ENCODE measurements at regions not wholly inside any gene's neighbourhood (a gene's known extent, or its start where the extent isn't known, plus 50 kb on each side); places are given as distances from the start of the nearest gene placed in this dataset.

DNA sequence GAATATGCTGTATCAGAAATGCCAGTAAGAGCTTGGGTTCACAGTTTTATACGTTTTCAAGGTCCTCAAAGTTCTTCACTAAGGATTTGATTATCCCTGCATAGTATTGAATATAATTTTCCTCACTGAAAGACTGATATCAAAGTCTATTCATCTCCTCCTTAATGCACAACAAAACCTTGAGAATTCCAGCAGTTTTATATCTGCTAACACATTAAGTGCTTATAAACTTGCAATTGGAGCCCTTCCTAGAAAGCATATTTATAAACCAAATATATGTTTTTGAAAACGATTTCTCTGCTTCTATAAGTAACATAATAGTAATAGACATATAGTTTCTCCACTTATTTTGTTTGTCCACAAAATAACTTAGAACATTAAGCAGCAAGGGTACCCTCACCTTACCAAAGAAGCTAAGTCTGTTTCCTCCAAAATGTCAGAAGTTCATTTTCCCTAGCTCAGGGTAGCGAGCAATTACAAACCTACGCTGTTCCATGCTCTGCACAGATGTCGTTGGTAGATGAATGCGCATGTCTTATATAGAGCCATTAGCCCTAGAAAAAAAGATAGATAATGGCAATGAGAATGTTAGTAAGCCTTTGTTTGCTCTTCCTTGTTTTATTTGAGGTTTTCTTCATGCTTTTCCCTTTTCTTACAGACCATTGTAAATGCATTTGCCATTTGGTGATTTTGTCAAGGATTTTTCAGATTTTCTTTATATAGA, 213.2 kb downstream of the RBM43 start:
- no peak overlapping the region for H3K27ac Mint-ChIP-seq
- H3K4me3 Mint-ChIP-seq = no peak overlapping the region
- DNase-seq (ENCODE audit: low spot score in 2 of 2) (no peak), ATAC-seq (ENCODE audit: low read depth) (no peak)
- no peaks in the 10 kb centered on the region for H3K36me3 Mint-ChIP-seq
- H3K27me3 Mint-ChIP-seq = peaks cover 3% of the 10 kb centered on the region
- no peaks in the 10 kb centered on the region for H3K4me1 Mint-ChIP-seq
- H3K9me3 Mint-ChIP-seq = no peaks in the 10 kb centered on the region

DNA sequence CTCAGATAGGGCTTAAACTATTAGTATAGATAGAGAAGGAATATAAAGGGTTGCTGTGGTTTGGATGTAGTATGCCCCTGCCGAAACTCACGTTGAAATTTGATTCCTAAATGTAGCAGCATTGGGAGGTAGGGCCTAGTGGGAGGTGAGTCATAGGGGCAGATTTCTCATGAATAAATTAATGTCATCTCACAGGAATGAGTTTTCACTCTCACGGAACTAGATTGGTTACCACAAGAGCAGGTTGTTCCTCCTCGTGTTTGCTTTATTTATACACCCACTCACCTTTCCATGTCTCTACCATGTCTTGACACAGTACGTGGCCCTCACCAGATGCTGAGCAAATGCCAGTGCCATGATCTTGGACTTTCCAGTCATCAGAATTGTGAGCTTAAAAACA, 218.2 kb downstream of the RBM43 start:
- H3K4me1 Mint-ChIP-seq = no peaks in the 10 kb centered on the region
- no peak for DNase-seq (ENCODE audit: low spot score in 2 of 2)
- H3K4me3 Mint-ChIP-seq = no peak overlapping the region
- no peaks in the 10 kb centered on the region for H3K27me3 Mint-ChIP-seq
- no peaks in the 10 kb centered on the region for H3K9me3 Mint-ChIP-seq
- ATAC-seq (ENCODE audit: low read depth) = no peak
- H3K36me3 Mint-ChIP-seq = no peaks in the 10 kb centered on the region
- H3K27ac Mint-ChIP-seq = no peak overlapping the region

DNA sequence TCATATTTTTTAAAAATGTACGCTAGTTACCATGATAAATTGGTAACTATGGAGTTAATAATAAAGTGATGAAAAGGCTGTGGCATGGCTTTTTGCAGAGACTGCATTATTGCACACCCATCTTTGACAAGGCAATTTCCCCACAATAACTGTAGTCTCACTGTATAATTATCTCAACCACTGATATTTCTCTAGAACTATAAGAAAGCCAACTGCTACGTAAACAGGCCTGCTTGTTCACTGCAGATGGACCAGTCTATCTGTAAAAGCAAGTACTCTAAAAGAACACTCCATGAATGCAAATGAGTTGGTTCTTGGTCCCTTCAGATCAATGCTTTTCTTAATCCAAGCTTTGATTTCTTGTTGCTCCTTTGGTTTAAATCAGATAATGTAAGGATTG, 218.7 kb downstream of the RBM43 start:
- DNase-seq (ENCODE audit: low spot score in 2 of 2) = no peak
- H3K27me3 Mint-ChIP-seq = no peaks in the 10 kb centered on the region
- no peak for ATAC-seq (ENCODE audit: low read depth)
- H3K36me3 Mint-ChIP-seq = no peaks in the 10 kb centered on the region
- no peaks in the 10 kb centered on the region for H3K4me1 Mint-ChIP-seq
- H3K4me3 Mint-ChIP-seq = no peak overlapping the region
- H3K9me3 Mint-ChIP-seq = no peaks in the 10 kb centered on the region
- H3K27ac Mint-ChIP-seq = no peak overlapping the region

DNA sequence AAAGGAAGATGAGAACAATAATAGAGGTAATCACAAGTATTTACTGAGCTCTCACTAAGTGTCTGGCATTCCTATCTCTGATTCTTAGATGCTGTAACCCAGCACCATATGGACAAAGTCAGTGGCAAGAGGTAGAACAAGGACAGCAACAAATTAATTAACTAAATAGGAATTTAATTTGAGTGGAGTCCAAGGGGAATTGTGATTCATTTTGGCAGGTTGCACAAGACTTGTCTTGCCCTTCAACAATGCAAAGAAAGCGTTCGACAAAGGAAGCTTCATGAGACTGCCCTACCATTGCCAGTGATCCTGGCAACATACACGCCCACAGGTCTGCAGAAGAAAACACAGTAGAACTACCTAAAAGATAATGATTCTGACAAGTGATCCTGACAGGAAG, 221.6 kb downstream of the RBM43 start:
- H3K36me3 Mint-ChIP-seq = no peaks in the 10 kb centered on the region
- H3K9me3 Mint-ChIP-seq = no peaks in the 10 kb centered on the region
- no peak overlapping the region for H3K4me3 Mint-ChIP-seq
- no peak overlapping the region for H3K27ac Mint-ChIP-seq
- no peak for ATAC-seq (ENCODE audit: low read depth)
- DNase-seq (ENCODE audit: low spot score in 2 of 2) = no peak
- H3K4me1 Mint-ChIP-seq = no peaks in the 10 kb centered on the region
- H3K27me3 Mint-ChIP-seq = no peaks in the 10 kb centered on the region

DNA sequence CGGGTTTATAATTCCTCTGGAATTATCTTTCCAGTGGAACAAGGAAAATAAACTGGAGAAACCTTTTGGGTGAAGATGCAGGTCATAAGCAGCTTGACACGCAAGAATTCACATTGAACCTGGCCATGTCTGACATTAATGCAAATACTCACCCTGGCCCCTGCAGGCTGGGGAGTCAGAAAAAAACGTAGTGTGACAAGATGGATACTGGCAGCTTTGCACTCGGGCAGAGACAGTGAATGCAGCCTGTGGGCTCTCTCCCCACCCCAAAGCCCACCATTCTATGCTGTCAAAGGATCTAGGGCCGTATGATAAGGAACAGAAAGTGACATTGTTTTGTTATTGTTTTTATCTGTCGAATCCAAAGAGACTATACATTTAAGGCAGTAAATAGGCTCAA, 223.1 kb downstream of the RBM43 start:
- DNase-seq (ENCODE audit: low spot score in 2 of 2) = no peak
- Mint-ChIP-seq H3K36me3 (no peaks in the 10 kb centered on the region), H3K27me3 (no peaks in the 10 kb centered on the region), H3K4me1 (no peaks in the 10 kb centered on the region), H3K4me3 (no peak overlapping the region), H3K9me3 (no peaks in the 10 kb centered on the region), H3K27ac (no peak overlapping the region)
- no peak for ATAC-seq (ENCODE audit: low read depth)

DNA sequence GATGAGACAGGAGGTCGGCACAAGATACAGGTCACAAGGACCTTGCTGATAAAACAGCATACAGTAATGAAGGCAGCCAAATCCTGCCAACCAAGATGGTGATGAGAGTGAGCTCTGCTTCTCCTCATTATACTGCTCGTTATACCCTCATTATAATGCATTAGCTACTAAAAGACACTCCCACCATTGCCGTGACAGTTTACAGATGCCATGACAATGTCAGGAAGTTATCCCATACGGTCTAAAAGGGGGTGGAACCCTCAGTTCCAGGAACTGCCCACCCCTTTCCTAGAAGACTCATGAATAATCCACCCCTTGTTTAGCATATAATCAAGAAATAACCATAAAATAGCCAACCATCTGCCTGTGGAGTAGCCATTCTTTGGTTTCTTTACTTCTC, 224.2 kb downstream of the RBM43 start:
- no peak for ATAC-seq (ENCODE audit: low read depth)
- Mint-ChIP-seq H3K36me3 (no peaks in the 10 kb centered on the region), H3K4me1 (no peaks in the 10 kb centered on the region), H3K9me3 (no peaks in the 10 kb centered on the region), H3K27ac (no peak overlapping the region), H3K4me3 (no peak overlapping the region), H3K27me3 (no peaks in the 10 kb centered on the region)
- no peak for DNase-seq (ENCODE audit: low spot score in 2 of 2)

DNA sequence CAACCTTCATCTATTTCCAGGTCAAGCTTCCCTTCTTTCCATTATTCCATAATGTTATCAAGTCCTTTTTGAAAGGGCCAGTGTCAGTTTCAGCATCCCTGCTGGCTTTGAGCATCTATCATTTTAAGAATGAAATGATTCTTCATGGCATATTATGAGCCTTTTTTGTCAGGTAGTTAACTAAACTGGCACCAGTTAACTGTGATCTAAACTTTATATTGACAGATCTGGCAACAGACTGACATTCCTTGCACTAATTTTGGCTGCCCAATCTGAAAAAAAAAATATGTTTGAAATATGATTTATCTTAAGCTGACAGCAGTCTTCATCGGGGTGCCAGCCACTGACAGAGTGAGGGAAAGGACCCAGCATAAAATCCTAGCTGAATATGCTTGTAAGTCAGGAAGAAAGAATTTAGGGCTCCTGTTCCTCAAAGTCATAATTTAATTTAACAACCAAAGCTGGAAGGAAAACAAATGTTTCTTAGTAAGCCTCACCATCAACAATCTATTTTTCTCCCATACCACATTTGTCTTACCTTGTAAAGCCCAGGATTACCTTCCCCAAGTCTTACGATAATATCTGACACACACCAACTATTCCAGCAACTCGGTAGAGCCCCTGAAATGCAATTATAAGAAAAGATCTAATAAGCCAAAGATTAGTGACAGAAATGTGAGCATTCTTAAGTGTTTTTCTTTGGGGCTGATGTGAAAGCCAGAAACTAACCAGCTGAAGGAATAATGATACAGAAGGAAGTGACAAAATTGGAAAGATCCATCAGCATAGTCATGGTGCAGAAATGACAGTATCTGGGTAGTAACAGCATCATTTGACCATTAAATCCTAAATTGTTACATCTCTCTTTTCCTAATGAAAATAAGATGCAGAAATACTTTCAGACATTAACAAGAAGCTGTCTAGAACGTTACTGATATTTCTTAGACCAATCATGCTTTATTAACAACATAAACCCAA, 228.1 kb downstream of the RBM43 start:
- no peaks in the 10 kb centered on the region for H3K9me3 Mint-ChIP-seq
- H3K27ac Mint-ChIP-seq = no peak overlapping the region
- H3K4me3 Mint-ChIP-seq = no peak overlapping the region
- peaks cover 2% of the 10 kb centered on the region for H3K4me1 Mint-ChIP-seq
- peaks cover 2% of the 10 kb centered on the region for H3K27me3 Mint-ChIP-seq
- H3K36me3 Mint-ChIP-seq = no peaks in the 10 kb centered on the region
- ATAC-seq (ENCODE audit: low read depth) (no peak), DNase-seq (ENCODE audit: low spot score in 2 of 2) (no peak)

DNA sequence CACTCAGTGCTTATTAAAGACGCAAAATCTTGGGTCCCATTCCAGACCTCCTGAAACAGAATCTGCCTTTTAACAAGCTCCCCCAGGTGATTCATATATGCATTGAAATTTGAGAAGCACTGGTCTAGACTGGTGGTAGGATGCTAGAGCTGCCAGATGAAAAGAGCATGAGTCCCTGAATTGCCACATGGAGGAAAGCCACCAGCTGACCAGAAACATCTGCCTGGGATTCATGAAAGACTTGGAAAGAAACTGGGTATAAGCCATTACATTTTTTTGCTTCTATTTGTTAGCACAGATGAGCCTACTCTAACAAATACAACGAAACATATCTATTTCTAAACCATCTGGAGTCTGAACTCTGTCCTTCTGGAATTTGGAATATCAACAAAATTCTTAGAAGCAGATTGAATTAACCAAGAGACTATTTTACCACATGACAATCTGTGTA, 228.9 kb downstream of the RBM43 start:
- no peak overlapping the region for H3K4me3 Mint-ChIP-seq

DNA sequence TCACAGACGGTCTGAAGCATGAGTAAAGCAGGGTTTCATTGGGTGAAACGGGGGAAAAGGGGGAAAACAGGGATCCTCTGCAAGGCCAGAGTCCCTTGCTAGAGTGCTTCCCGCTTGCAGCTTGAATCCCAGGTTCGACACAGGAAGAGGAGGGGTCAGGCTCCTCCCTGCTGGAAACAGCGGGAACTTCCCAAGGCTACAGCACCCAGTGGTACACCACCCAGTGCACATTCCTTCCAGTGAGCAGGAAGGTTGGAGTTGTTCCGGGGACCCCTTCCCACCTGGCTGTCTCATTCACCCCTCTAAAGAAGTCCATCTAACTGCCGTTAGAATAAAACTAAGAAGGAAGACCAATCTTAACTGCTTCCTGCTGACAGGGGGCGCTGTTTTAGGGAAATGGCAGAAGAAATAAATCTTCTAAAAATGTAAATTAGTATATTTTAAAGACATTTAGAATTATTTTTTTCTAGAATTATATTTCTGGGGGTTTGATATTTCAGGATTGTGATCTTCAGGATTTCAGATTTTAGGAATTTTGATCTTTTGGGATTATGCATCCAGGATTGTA, 230.9 kb downstream of the RBM43 start:
- peaks cover 2% of the 10 kb centered on the region for H3K4me1 Mint-ChIP-seq
- ATAC-seq (ENCODE audit: low read depth) = no peak
- H3K27me3 Mint-ChIP-seq = peaks cover 2% of the 10 kb centered on the region
- H3K4me3 Mint-ChIP-seq = no peak overlapping the region
- no peaks in the 10 kb centered on the region for H3K9me3 Mint-ChIP-seq
- H3K36me3 Mint-ChIP-seq = no peaks in the 10 kb centered on the region
- no peak overlapping the region for H3K27ac Mint-ChIP-seq
- DNase-seq (ENCODE audit: low spot score in 2 of 2) = no peak

More for the DNA sequence above, 228.9 kb downstream of the RBM43 start:
- DNase-seq (ENCODE audit: low spot score in 2 of 2) (no peak), ATAC-seq (ENCODE audit: low read depth) (no peak)
- Mint-ChIP-seq H3K36me3 (no peaks in the 10 kb centered on the region), H3K27me3 (peaks cover 2% of the 10 kb centered on the region), H3K4me1 (peaks cover 2% of the 10 kb centered on the region), H3K27ac (no peak overlapping the region), H3K9me3 (no peaks in the 10 kb centered on the region)

DNA sequence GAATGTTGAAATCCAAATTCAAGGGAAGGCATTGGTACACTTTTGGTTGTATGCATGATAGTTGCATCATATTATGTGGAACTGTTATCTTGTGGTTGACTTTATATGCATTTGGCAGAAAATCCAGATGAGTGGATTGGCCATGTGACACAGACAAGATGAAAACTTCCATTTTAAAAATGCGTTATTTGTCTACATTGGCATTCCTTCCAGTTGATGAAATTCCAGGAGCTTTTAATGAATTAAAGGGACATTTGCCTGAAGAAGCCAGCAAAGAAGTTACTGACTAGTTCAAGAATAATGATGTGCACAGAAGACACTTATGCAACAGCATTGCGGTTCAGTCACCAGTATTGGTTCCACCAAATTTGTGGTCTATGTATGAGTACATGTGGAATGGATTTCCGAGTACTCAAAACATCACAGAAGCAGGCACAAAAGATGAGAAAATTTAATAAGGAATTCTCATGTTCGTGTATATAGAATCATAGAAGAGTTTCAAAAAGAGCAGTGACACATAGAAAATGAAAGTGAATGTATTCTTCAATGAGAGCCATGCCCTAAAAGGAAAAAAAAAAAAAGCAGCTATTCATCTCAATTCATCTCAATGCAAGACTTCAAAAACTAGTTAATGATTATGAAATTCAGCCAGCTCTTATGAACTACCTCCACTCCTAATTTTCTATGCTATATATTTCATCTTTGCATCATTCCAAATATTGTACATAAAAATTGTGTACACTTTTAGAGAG, 232.1 kb downstream of the RBM43 start:
- peaks cover 2% of the 10 kb centered on the region for H3K4me1 Mint-ChIP-seq
- no peak for ATAC-seq (ENCODE audit: low read depth)

DNA sequence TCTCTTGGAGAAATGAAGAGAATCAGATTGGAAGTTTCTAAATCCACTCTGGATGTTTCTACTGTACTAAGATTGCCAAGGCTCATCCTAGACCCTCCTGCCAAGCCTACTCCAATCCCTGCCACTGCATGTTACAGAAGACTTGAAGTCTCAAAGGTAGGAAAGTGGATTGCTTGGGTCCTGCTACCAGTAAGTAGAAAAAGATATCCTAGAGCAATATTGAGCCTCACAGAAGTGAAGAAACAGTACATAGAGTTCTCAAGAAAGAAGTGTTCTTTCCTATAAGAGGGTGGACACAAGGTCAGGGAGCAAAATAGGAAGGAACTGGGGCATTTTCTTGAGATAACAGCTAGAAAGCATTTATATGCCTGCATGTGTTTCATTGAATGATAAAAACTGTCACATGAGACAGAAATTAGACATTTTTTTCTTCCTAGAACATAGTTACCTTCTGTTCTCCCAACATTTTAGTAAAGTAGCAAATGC, 232.9 kb downstream of the RBM43 start:
- Mint-ChIP-seq H3K4me1 (peaks cover 2% of the 10 kb centered on the region), H3K9me3 (no peaks in the 10 kb centered on the region), H3K4me3 (no peak overlapping the region), H3K27me3 (peaks cover 2% of the 10 kb centered on the region), H3K27ac (no peak overlapping the region), H3K36me3 (no peaks in the 10 kb centered on the region)
- DNase-seq (ENCODE audit: low spot score in 2 of 2) (no peak), ATAC-seq (ENCODE audit: low read depth) (no peak)

More for the DNA sequence above, 232.1 kb downstream of the RBM43 start:
- Mint-ChIP-seq H3K9me3 (no peaks in the 10 kb centered on the region), H3K36me3 (no peaks in the 10 kb centered on the region), H3K27me3 (peaks cover 2% of the 10 kb centered on the region), H3K27ac (no peak overlapping the region), H3K4me3 (no peak overlapping the region)
- DNase-seq (ENCODE audit: low spot score in 2 of 2) = no peak

DNA sequence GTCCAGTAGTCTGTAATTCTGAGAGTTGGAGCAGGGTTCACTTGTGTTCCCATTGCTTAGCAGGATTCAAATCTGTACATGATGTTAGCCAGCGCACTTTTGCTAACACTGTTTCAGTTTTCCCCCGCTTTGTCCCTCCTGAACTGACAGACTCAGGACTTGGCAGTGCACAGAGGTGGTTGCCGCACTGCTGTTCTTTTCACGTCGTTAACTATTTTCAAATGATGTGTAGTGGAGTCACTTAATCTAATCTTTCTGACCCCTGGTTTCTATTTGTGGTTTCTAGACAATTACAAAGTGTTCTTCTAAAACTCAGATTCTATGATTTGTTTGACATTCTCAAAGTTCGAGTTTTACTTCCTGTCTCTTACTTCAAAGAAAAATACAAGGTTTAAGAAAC, 234.5 kb downstream of the RBM43 start:
- Mint-ChIP-seq H3K27ac (no peak overlapping the region), H3K27me3 (peaks cover 2% of the 10 kb centered on the region), H3K9me3 (no peaks in the 10 kb centered on the region), H3K4me1 (peaks cover 2% of the 10 kb centered on the region), H3K4me3 (no peak overlapping the region), H3K36me3 (no peaks in the 10 kb centered on the region)
- ATAC-seq (ENCODE audit: low read depth) (no peak), DNase-seq (ENCODE audit: low spot score in 2 of 2) (no peak)

DNA sequence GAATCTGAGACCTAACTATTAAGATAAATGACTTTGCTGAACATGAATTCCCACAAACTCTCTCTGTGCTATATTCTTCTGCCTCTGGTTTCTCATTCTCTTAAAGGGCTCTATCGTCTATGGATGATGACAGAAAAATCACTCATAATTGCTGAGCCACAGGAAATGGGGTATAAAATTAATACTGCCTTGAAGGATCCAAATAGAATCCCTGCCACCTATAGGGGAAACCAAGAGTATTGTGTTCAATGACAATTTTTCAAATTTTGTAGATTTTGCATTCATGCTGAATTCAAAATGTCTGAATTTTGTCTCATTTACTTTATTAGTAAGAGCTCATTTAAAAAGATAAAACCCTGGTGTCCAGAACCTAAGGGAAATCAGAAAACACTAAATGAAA, 235.8 kb downstream of the RBM43 start:
- Mint-ChIP-seq H3K27me3 (no peaks in the 10 kb centered on the region), H3K36me3 (no peaks in the 10 kb centered on the region), H3K9me3 (no peaks in the 10 kb centered on the region), H3K27ac (no peak overlapping the region), H3K4me1 (peaks cover 2% of the 10 kb centered on the region), H3K4me3 (no peak overlapping the region)
- ATAC-seq (ENCODE audit: low read depth) (no peak), DNase-seq (ENCODE audit: low spot score in 2 of 2) (no peak)

Measured in memory B cell (primary cell).